Inferior parietal cortex (tissue), 1 donor: ENCODE measurements at regions not wholly inside any gene's neighbourhood (a gene's known extent, or its start where the extent isn't known, plus 50 kb on each side); places are given as distances from the start of the nearest gene placed in this dataset.
"Not testable (repeated sequence)": the region's sequence is repeated elsewhere in the genome, so short reads cannot be mapped to it uniquely, and the experiment has no call there.

Experiments
- DNase-seq: peaks from one replicate; pipeline ENCODE4 v3.0.0-alpha.2; 2016; ENCODE audit errors: extremely low spot score

- no peak for DNase-seq
Observed at GRCh38 chr10:28733245-28733644, 55.9 kb downstream of the BAMBI start.

- DNase-seq, result no peak
Observed at GRCh38 chr10:28733647-28734046, 56.3 kb downstream of the BAMBI start.

GRCh38 chr10:28734938-28735759 is 57.8 kb downstream of the BAMBI start:
- DNase-seq, result peak; percentile 15

- no peak for DNase-seq
Observed at GRCh38 chr10:28737096-28737495, 59.8 kb downstream of the BAMBI start.

- no peak for DNase-seq
Observed at GRCh38 chr10:28738200-28738599, 60.9 kb downstream of the BAMBI start.

- DNase-seq, result no peak
Observed at GRCh38 chr10:28743576-28743975, 66.3 kb downstream of the BAMBI start.

GRCh38 chr10:28744069-28744768 is 66.9 kb downstream of the BAMBI start:
- no peak for DNase-seq

- no peak for DNase-seq
Observed at GRCh38 chr10:28754930-28755718, 77.8 kb downstream of the BAMBI start.

GRCh38 chr10:28761084-28761846 is 83.9 kb downstream of the BAMBI start:
- DNase-seq, result no peak

GRCh38 chr10:28763471-28764170 is 86.3 kb downstream of the BAMBI start:
- DNase-seq, result no peak

GRCh38 chr10:28765641-28766040 is 88.3 kb downstream of the BAMBI start:
- DNase-seq, result no peak

GRCh38 chr10:28768227-28768626 is 90.9 kb downstream of the BAMBI start:
- no peak for DNase-seq

- DNase-seq, result no peak
Observed at GRCh38 chr10:28769091-28769604, 91.8 kb downstream of the BAMBI start.

- DNase-seq, result not testable (repeated sequence)
Observed at GRCh38 chr10:28771580-28772090, 94.3 kb downstream of the BAMBI start.

- no peak for DNase-seq
Observed at GRCh38 chr10:28774051-28774995, 97.0 kb downstream of the BAMBI start.

GRCh38 chr10:28775773-28776172 is 98.5 kb downstream of the BAMBI start:
- no peak for DNase-seq

- no peak for DNase-seq
Observed at GRCh38 chr10:28776519-28776918, 99.2 kb downstream of the BAMBI start.

GRCh38 chr10:28777911-28778310 is 100.6 kb downstream of the BAMBI start:
- no peak for DNase-seq

- no peak for DNase-seq
Observed at GRCh38 chr10:28778524-28778923, 101.2 kb downstream of the BAMBI start.
